ENCODE measurements at regions not wholly inside any gene's neighbourhood (a gene's known extent, or its start where the extent isn't known, plus 50 kb on each side); places are given as distances from the start of the nearest gene placed in this dataset.
"Not testable (repeated sequence)": the region's sequence is repeated elsewhere in the genome, so short reads cannot be mapped to it uniquely, and the experiment has no call there.

GRCh38 chr3:4077950-4078349 lies 225.2 kb upstream of the SETMAR start:
- Histone ChIP-seq H3K27me3 (no peaks in the 10 kb centered on the region), H3K36me3 (no peaks in the 10 kb centered on the region), H3K4me3 (no peak overlapping the region), H3K4me1 (no peaks in the 10 kb centered on the region), H3K9me3 (peaks cover 0 to 20% (median 0%) of the 10 kb centered on the region in 4 donors), H3K27ac (no peak overlapping the region)
- TF ChIP-seq POLR2A (IDR thresholded peaks at IDR 0.05) = no peak
- TF ChIP-seq EP300 (IDR thresholded peaks at IDR 0.05) = no peak
- TF ChIP-seq CTCF (IDR thresholded peaks at IDR 0.05) = no peak
- DNase-seq (ENCODE audit: low spot score in 2 of 2) = no peak
- WGBS, 2 donors = 53 to 60% methylated on average over 2 of the region's 2 CpGs

GRCh38 chr3:4078903-4079302 lies 224.3 kb upstream of the SETMAR start:
- no peaks in the 10 kb centered on the region for H3K4me1 ChIP-seq
- H3K4me3 ChIP-seq = no peak overlapping the region
- TF ChIP-seq POLR2A (IDR thresholded peaks at IDR 0.05) = no peak
- no peak for TF ChIP-seq CTCF (IDR thresholded peaks at IDR 0.05)
- WGBS, 2 donors = 83 to 89% methylated on average over 8 of the region's 8 CpGs
- peaks cover 0 to 11% (median 0%) of the 10 kb centered on the region in 4 donors for H3K9me3 ChIP-seq
- H3K27ac ChIP-seq = no peak overlapping the region
- DNase-seq (ENCODE audit: low spot score in 2 of 2) = no peak
- no peaks in the 10 kb centered on the region for H3K36me3 ChIP-seq
- H3K27me3 ChIP-seq = no peaks in the 10 kb centered on the region

- no peak for DNase-seq (ENCODE audit: low spot score in 2 of 2)
- H3K9me3 ChIP-seq = peaks cover 0 to 11% (median 0%) of the 10 kb centered on the region in 4 donors
- H3K27ac ChIP-seq = no peak overlapping the region
- H3K4me3 ChIP-seq = no peak overlapping the region
- WGBS, 2 donors = 67 to 73% methylated on average over 6 of the region's 6 CpGs
- no peaks in the 10 kb centered on the region for H3K4me1 ChIP-seq
- H3K27me3 ChIP-seq = no peaks in the 10 kb centered on the region
- no peak for TF ChIP-seq POLR2A (IDR thresholded peaks at IDR 0.05)
- no peak for TF ChIP-seq CTCF (IDR thresholded peaks at IDR 0.05)
- TF ChIP-seq EP300 (IDR thresholded peaks at IDR 0.05) = no peak
- no peaks in the 10 kb centered on the region for H3K36me3 ChIP-seq
Measured at GRCh38 chr3:4079339-4080195, 223.6 kb upstream of the SETMAR start.

GRCh38 chr3:4083225-4084015 lies 219.7 kb upstream of the SETMAR start:
- no peaks in the 10 kb centered on the region for H3K4me1 ChIP-seq
- DNase-seq (ENCODE audit: low spot score in 2 of 2) = no peak
- H3K27ac ChIP-seq = no peak overlapping the region
- no peaks in the 10 kb centered on the region for H3K27me3 ChIP-seq
- no peaks in the 10 kb centered on the region for H3K36me3 ChIP-seq
- 75 to 76% methylated on average over 9 of the region's 9 CpGs for WGBS, 2 donors
- no peak overlapping the region for H3K4me3 ChIP-seq
- TF ChIP-seq EP300 (IDR thresholded peaks at IDR 0.05) (no peak), POLR2A (IDR thresholded peaks at IDR 0.05) (no peak), CTCF (IDR thresholded peaks at IDR 0.05) (no peak)
- no peaks in the 10 kb centered on the region for H3K9me3 ChIP-seq

- TF ChIP-seq CTCF (IDR thresholded peaks at IDR 0.05) (no peak), POLR2A (IDR thresholded peaks at IDR 0.05) (no peak), EP300 (IDR thresholded peaks at IDR 0.05) (no peak)
- no peaks in the 10 kb centered on the region for H3K36me3 ChIP-seq
- no peak for DNase-seq (ENCODE audit: low spot score in 2 of 2)
Measured at GRCh38 chr3:4084271-4084670, 218.9 kb upstream of the SETMAR start.

GRCh38 chr3:4086662-4087061 lies 216.5 kb upstream of the SETMAR start:
- not testable (repeated sequence) for DNase-seq (ENCODE audit: low spot score in 2 of 2); H3K4me3 ChIP-seq; H3K27ac ChIP-seq; H3K9me3 ChIP-seq; H3K36me3 ChIP-seq; H3K27me3 ChIP-seq; H3K4me1 ChIP-seq
- 76 to 95% methylated on average over 3 of the region's 3 CpGs for WGBS, 2 donors

More at GRCh38 chr3:4084271-4084670, 218.9 kb upstream of the SETMAR start:
- no peaks in the 10 kb centered on the region for H3K9me3 ChIP-seq
- no peak overlapping the region for H3K27ac ChIP-seq
- no peaks in the 10 kb centered on the region for H3K27me3 ChIP-seq
- no peaks in the 10 kb centered on the region for H3K4me1 ChIP-seq
- no peak overlapping the region for H3K4me3 ChIP-seq

All from tibial nerve (tissue), 4 donors.